GM13976 (cell line): ENCODE measurements at regions not wholly inside any gene's neighbourhood (a gene's known extent, or its start where the extent isn't known, plus 50 kb on each side); places are given as distances from the start of the nearest gene placed in this dataset.

Experiments
- DNase-seq: peaks from one replicate; pipeline ENCODE4 v3.0.0; 2012; ENCODE audit warnings: low spot score
- CTCF ChIP-seq: IDR thresholded peaks from 2 replicates; pipeline ENCODE4 v1.5.1; 2012; ENCODE audit warnings: borderline replicate concordance, mild to moderate bottlenecking; ENCODE audit not compliant: insufficient read depth; ENCODE audit errors: extremely low read depth, missing control alignments, control extremely low read depth
- in situ Hi-C: fragments of 300-500 bp; cut with MboI; formaldehyde crosslinking; loops from one replicate; pipeline ENCODE4 v1.12.0; 2022; ENCODE audit warnings: low sequenced_read_pairs, mixed read lengths, inconsistent platforms; ENCODE audit not compliant: unreplicated experiment

DNA sequence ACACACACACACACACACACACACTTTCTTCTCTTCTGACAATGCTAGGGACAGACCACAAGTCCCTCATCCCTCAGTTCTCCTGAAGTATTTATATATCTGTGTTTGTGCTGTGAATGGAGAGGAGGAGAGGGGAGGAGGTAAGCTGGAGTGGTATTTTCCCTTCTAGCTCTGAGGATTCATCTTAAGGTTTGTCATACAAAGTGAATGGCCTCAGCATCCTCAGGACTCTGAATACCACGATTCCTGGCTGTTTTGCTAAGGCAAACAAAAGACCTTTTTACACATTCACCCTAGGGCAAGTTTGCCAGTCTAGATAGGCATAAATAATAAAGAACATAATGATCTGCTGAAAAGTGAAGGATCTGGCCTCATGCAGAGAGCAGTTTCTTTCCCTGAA is 65.7 kb upstream of the CHMP2B start:
- TF ChIP-seq CTCF: no peak
- in situ Hi-C loops: no loop called here
- no peak for DNase-seq

GRCh38 chr3:87161013-87161412 is 66.1 kb upstream of the CHMP2B start:
- no peak for TF ChIP-seq CTCF
- in situ Hi-C loops: no loop called here

GRCh38 chr3:87158823-87159222 is 68.3 kb upstream of the CHMP2B start:
- TF ChIP-seq CTCF: no peak
- in situ Hi-C loops: no loop called here
- DNase-seq: no peak

More at GRCh38 chr3:87161013-87161412, 66.1 kb upstream of the CHMP2B start:
- no peak for DNase-seq

DNA sequence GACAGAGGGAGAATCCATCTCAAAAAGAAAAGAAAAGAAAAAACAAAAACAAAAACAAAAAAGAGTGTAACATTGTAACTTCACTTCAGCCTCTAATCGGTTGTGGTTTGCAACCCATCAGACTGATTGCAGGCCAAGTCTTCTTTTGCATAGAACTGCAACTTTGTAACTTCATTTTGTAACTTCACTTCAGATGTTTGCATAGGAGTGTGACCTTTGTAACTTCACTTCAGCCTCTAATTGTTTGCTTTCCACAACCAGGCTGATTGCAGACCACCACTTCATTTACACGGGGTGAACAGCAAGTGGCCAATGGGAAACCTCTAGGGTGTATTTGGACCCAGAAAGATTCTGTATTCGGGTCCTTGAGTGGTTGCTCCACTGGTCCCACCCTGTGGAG is 79.1 kb upstream of the CHMP2B start:
- no peak for TF ChIP-seq CTCF
- in situ Hi-C loops: no loop called here
- no peak for DNase-seq

DNA sequence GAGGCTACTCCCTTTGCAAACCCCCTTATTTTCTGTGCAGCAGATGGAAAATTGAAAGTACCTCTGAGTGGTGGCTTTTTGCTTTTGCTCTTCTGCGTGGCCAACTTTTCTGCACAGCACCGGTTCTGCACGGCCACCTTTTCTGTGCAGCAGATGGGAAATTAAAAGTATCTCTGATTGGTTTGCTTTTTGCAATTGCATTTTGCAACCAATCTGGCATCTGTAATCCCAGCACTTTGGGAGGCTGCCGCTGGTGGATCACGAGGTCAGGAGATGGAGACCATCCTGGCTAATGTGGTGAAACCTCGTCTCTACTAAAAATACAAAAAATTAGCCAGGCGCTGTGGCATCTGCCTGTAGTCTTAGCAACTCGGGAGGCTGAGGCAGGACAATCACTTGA is 79.5 kb upstream of the CHMP2B start:
- DNase-seq: no peak
- in situ Hi-C loops: no loop called here
- TF ChIP-seq CTCF: no peak

- peak; percentile 7 for DNase-seq
- TF ChIP-seq CTCF: no peak
- in situ Hi-C loops: no loop called here
Measured at GRCh38 chr3:87145553-87145952, 81.6 kb upstream of the CHMP2B start.

- no peak for DNase-seq
- in situ Hi-C loops: no loop called here
- no peak for TF ChIP-seq CTCF
Measured at GRCh38 chr3:87136066-87136596, 91.0 kb upstream of the CHMP2B start.
